T-cell (primary cell): ENCODE measurements at regions not wholly inside any gene's neighbourhood (a gene's known extent, or its start where the extent isn't known, plus 50 kb on each side); places are given as distances from the start of the nearest gene placed in this dataset.
"Not testable (repeated sequence)": the region's sequence is repeated elsewhere in the genome, so short reads cannot be mapped to it uniquely, and the experiment has no call there.

ENCODE experiments used
- ATAC-seq, 4 experiments: fragments of 200-7000 bp in 3 of 4; fragments of 150-1000 bp in 1 of 4; cut with Tn5 transposase; replicated peaks in 1 of 4; 1 replicate in 3 of 4; 2 replicates in 1 of 4; pipeline ENCODE4 v1.10.0; 2021; ENCODE audit warnings: moderate library complexity in 3 of 4, mild to moderate bottlenecking in 2 of 4, moderate number of reproducible peaks in 1 of 4
- CTCF ChIA-PET, 2 donors: fragments of 300-600 bp; sonication (Branson Sonifier 250); formaldehyde crosslinking; loops; one replicate each; lab custom pipeline; 2022; ENCODE audit warnings: antibody characterized with exemption in 2 of 2; lab: Charles Lee
- POLR2A ChIA-PET, 2 donors: fragments of 300-600 bp; sonication (Branson Sonifier 250); formaldehyde crosslinking; loops; one replicate each; lab custom pipeline; 2022; ENCODE audit warnings: antibody characterized with exemption in 2 of 2; lab: Charles Lee
- DNase-seq, 35 experiments: peaks; one replicate each; pipeline versions ENCODE4 v3.0.0 to v3.0.0-alpha.2; 2013 to 2023
- H3K27ac ChIP-seq: one replicate; pipeline ENCODE4 v1.5.1; 2013; ENCODE audit warnings: low read length
- H3K27me3 ChIP-seq, 2 experiments: replicated peaks in 1 of 2; 1 replicate in 1 of 2; 2 replicates in 1 of 2; pipeline versions ENCODE4 v1.6.1 to v1.7.0; 2013; ENCODE audit warnings: low read length in 1 of 2, mixed read lengths in 1 of 2; ENCODE audit not compliant: control insufficient read depth in 2 of 2, insufficient read depth in 2 of 2; ENCODE audit errors: extremely low read depth in 1 of 2
- H3K36me3 ChIP-seq, 2 donors: 1 replicate in 1 of 2; 2 replicates in 1 of 2; pipeline versions ENCODE4 v1.6.1 to v1.7.0; 2013; ENCODE audit warnings: low read length in 1 of 2; ENCODE audit not compliant: control insufficient read depth in 2 of 2, insufficient read depth in 1 of 2; ENCODE audit errors: extremely low read depth in 1 of 2
- H3K4me1 ChIP-seq, 2 experiments: 1 replicate in 1 of 2; 2 replicates in 1 of 2; pipeline versions ENCODE4 v1.6.1 to v1.7.0; 2013; ENCODE audit warnings: low read length in 2 of 2, mixed read lengths in 1 of 2; ENCODE audit not compliant: insufficient read depth in 2 of 2, control insufficient read depth in 1 of 2; ENCODE audit errors: extremely low read depth in 1 of 2
- H3K4me3 ChIP-seq, 2 donors: 1 replicate in 1 of 2; 2 replicates in 1 of 2; pipeline versions ENCODE4 v1.5.1 to v1.7.0; 2013; ENCODE audit warnings: mild to moderate bottlenecking in 2 of 2, low read length in 1 of 2, moderate library complexity in 1 of 2; ENCODE audit not compliant: control insufficient read depth in 1 of 2; ENCODE audit errors: extremely low read depth in 1 of 2
- H3K9me3 ChIP-seq: 2 replicates; pipeline ENCODE4 v1.7.0; 2013
- H3K27ac Mint-ChIP-seq, 2 donors: one replicate each; pipeline ENCODE4 v1.8.0; 2020 to 2021; ENCODE audit warnings: mild to moderate bottlenecking in 2 of 2, mixed read lengths in 2 of 2
- H3K27me3 Mint-ChIP-seq, 2 donors: one replicate each; pipeline ENCODE4 v1.8.0; 2021 to 2022; ENCODE audit warnings: mixed read lengths in 2 of 2
- H3K36me3 Mint-ChIP-seq: one replicate; pipeline ENCODE4 v1.8.0; 2021; ENCODE audit warnings: mixed read lengths
- H3K4me1 Mint-ChIP-seq, 3 donors: one replicate each; pipeline ENCODE4 v1.8.0; 2020 to 2022; ENCODE audit warnings: mixed read lengths in 3 of 3, mild to moderate bottlenecking in 1 of 3
- H3K4me3 Mint-ChIP-seq, 3 donors: one replicate each; pipeline ENCODE4 v1.8.0; 2020 to 2022; ENCODE audit warnings: mild to moderate bottlenecking in 3 of 3, mixed read lengths in 3 of 3, moderate library complexity in 3 of 3
- H3K9me3 Mint-ChIP-seq, 3 donors: one replicate each; pipeline ENCODE4 v1.8.0; 2020 to 2022; ENCODE audit warnings: mixed read lengths in 3 of 3
- WGBS: methylation state at CpG from one replicate; pipeline ENCODE4 v1.1.5; 2013; ENCODE audit warnings: missing lambda C conversion rate; ENCODE audit not compliant: insufficient coverage; 5-methylcytosine and 5-hydroxymethylcytosine counted together

DNA sequence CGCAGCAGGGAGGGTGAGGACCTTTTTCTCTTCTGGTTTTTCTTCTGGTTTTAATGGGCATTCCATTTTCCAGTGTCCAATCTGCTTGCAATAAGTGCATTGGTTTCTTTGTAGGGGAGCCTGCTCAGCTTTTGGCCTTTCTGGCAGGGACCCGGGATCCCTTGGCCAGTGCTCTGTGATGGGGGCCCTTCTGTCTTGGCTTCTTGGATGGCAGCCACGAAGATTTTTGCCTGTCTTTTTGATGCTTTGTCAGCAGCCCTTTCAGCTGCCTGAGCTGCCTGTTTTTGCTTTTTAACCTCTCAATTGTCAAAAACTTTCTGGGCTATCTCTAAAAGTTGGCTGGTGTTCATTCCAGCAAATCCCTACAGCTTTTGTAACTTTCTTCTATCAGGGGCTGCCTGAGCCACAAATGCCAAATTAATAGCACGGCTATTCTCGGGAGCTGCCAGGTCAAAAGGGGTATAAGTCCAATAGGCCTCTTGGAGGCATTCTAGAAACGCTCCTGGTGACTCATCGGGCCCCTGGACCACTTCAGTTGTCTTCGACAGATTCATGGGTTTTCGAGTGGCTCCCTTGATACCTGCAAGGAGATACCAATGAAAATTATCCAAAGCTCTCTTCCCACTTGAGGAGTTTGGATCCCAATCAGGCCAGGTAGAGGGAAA lies 179.9 kb upstream of the MBL2 start:
- peaks cover 3 to 10% (median 5%) of the 10 kb centered on the region in 3 donors for H3K9me3 Mint-ChIP-seq

DNA sequence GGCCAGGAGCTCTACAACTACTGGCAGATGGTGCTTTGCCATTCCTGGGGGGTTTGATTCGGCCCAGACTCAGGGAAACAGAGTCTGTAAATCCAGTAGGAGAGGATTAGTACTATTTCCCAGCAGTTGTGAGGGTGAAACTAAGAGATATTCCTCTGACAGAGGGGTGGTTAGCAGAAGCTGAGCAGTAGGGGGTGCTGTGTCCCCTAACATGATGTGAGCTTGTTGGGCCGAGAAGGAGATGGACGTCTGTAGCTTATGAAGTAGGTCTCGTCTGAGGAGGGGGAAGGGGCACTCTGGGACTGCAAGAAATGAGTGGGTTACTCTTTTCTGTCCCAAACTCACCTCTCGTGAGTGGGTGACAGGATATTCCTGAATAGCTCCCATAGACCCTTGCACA lies 179.2 kb upstream of the MBL2 start:
- ATAC-seq (no peak), DNase-seq (peak in 1 of 35 experiments; percentile 2)
- ChIA-PET CTCF (no interaction called here), POLR2A (interaction anchor here in 1 of 2 donors (0.6 kb wide), 1 partner anchor 801 kb away, joined by 3 read pairs; no protein-coding TSS in a partner anchor)
- no peaks in the 10 kb centered on the region for H3K27me3 ChIP-seq
- Mint-ChIP-seq H3K9me3 (peaks cover 3 to 8% (median 6%) of the 10 kb centered on the region in 3 donors), H3K36me3 (no peaks in the 10 kb centered on the region), H3K27me3 (peaks cover 0 to 2% of the 10 kb centered on the region in 2 donors), H3K4me1 (no peaks in the 10 kb centered on the region), H3K27ac (no peak overlapping the region), H3K4me3 (no peak overlapping the region)
- no peaks in the 10 kb centered on the region for H3K4me1 ChIP-seq
- no peak overlapping the region for H3K4me3 ChIP-seq
- H3K9me3 ChIP-seq, result no peaks in the 10 kb centered on the region
- no peaks in the 10 kb centered on the region for H3K36me3 ChIP-seq
- WGBS, result 33% methylated on average over 1 of the region's 5 CpGs
- no peak overlapping the region for H3K27ac ChIP-seq

More for the DNA sequence above, 179.9 kb upstream of the MBL2 start:
- POLR2A ChIA-PET, result no interaction called here
- DNase-seq (no peak), ATAC-seq (no peak)
- H3K4me3 ChIP-seq, result no peak overlapping the region
- Mint-ChIP-seq H3K27me3 (peaks cover 0 to 2% of the 10 kb centered on the region in 2 donors), H3K4me3 (no peak overlapping the region), H3K27ac (no peak overlapping the region), H3K4me1 (no peaks in the 10 kb centered on the region), H3K36me3 (no peaks in the 10 kb centered on the region)
- no peaks in the 10 kb centered on the region for H3K9me3 ChIP-seq
- no peaks in the 10 kb centered on the region for H3K36me3 ChIP-seq
- H3K27ac ChIP-seq, result no peak overlapping the region
- CTCF ChIA-PET, result no interaction called here
- no peaks in the 10 kb centered on the region for H3K4me1 ChIP-seq
- no peaks in the 10 kb centered on the region for H3K27me3 ChIP-seq
- WGBS, result 89% methylated on average over 7 of the region's 9 CpGs

DNA sequence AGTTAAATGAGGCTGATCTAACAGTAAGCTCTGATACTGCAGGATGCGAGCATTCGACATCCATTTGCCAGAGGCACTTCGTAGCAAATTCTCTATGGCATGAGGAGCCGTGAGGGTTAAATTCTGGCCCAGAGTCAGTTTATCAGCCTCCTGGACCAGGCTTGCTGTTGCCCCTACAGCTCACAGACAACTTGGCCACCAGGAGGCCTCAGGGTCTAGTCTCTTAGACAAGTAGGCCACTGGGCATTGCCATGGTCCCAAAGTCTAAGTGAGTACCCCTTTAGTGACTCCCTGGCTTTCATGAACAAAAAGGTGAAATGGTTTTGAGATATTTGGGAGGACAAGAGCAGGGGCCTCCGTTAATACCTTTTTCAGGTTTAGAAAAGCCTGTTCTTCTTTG lies 178.0 kb upstream of the MBL2 start:
- no peak overlapping the region for H3K4me3 Mint-ChIP-seq
- H3K27ac Mint-ChIP-seq, result no peak overlapping the region
- Histone ChIP-seq H3K27me3 (no peaks in the 10 kb centered on the region), H3K4me3 (no peak overlapping the region), H3K27ac (no peak overlapping the region), H3K4me1 (no peaks in the 10 kb centered on the region), H3K36me3 (no peaks in the 10 kb centered on the region), H3K9me3 (no peaks in the 10 kb centered on the region)
- 91% methylated on average over 4 of the region's 5 CpGs for WGBS
- peaks cover 3 to 13% (median 6%) of the 10 kb centered on the region in 3 donors for H3K9me3 Mint-ChIP-seq
- CTCF ChIA-PET, result no interaction called here
- POLR2A ChIA-PET, result interaction anchor here in 1 of 2 donors (0.6 kb wide), 1 partner anchor 13 kb away, joined by 3 read pairs; no protein-coding TSS in a partner anchor
- peaks cover 0 to 2% of the 10 kb centered on the region in 2 donors for H3K27me3 Mint-ChIP-seq
- ATAC-seq, result no peak
- no peaks in the 10 kb centered on the region for H3K36me3 Mint-ChIP-seq
- H3K4me1 Mint-ChIP-seq, result no peaks in the 10 kb centered on the region
- DNase-seq, result no peak

DNA sequence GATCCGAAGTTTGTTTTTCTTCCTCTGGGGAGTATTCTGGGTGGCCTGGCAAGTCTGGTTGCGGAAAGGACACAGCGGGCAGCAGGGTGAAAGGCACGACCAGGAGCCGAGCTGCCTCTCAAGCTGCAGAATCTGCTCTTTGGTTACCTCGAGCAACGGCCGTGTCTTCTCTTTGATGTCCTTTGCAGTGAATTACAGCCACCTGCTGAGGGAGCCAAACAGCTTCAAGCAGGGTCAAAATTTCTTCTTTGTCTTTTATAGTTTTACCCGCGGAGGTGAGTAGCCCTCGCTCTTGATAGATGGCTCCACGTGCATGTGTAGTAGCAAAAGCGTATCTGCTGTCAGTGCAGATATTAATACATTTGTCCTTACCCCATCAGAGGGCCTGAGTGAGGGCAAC lies 177.3 kb upstream of the MBL2 start:
- POLR2A ChIA-PET, result no interaction called here
- Histone ChIP-seq H3K9me3 (no peaks in the 10 kb centered on the region), H3K27me3 (no peaks in the 10 kb centered on the region), H3K27ac (no peak overlapping the region), H3K36me3 (no peaks in the 10 kb centered on the region), H3K4me3 (no peak overlapping the region), H3K4me1 (no peaks in the 10 kb centered on the region)
- ATAC-seq (no peak), DNase-seq (no peak)
- peaks cover 3 to 13% (median 6%) of the 10 kb centered on the region in 3 donors for H3K9me3 Mint-ChIP-seq
- no peak overlapping the region for H3K27ac Mint-ChIP-seq
- CTCF ChIA-PET, result no interaction called here
- WGBS, result 70% methylated on average over 12 of the region's 13 CpGs
- no peaks in the 10 kb centered on the region for H3K4me1 Mint-ChIP-seq
- no peaks in the 10 kb centered on the region for H3K36me3 Mint-ChIP-seq
- H3K27me3 Mint-ChIP-seq, result peaks cover 0 to 2% of the 10 kb centered on the region in 2 donors
- H3K4me3 Mint-ChIP-seq, result no peak overlapping the region

DNA sequence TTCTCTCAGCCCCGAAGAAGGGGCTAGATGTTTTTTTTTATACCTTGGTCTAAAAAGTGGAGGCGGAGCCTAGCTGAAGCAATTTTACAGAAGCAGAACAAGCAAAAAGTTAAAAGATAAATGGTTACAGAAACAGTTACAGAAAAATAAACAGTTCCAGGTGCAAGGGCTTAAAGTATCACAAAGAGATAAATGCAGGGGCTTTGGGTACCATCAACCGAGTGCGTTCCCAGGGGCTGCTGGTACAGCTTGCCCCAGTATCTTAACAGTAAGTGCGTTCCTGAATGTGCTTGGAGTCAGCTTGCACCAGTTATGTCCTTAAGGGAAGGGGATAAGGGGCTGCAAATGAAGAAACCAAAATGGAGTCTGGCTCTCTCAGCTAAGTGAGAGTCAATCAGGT lies 173.9 kb upstream of the MBL2 start:
- Mint-ChIP-seq H3K27me3 (peaks cover 0 to 2% of the 10 kb centered on the region in 2 donors), H3K9me3 (peaks cover 3 to 9% (median 6%) of the 10 kb centered on the region in 3 donors), H3K36me3 (no peaks in the 10 kb centered on the region), H3K4me3 (no peak overlapping the region), H3K27ac (no peak overlapping the region), H3K4me1 (no peaks in the 10 kb centered on the region)
- Histone ChIP-seq H3K27me3 (no peaks in the 10 kb centered on the region), H3K36me3 (no peaks in the 10 kb centered on the region), H3K9me3 (no peaks in the 10 kb centered on the region), H3K4me3 (no peak overlapping the region), H3K4me1 (no peaks in the 10 kb centered on the region), H3K27ac (no peak overlapping the region)
- ChIA-PET POLR2A (no interaction called here), CTCF (no interaction called here)
- ATAC-seq (no peak), DNase-seq (no peak)
- WGBS, result 100% methylated on average over 3 of the region's 5 CpGs

DNA sequence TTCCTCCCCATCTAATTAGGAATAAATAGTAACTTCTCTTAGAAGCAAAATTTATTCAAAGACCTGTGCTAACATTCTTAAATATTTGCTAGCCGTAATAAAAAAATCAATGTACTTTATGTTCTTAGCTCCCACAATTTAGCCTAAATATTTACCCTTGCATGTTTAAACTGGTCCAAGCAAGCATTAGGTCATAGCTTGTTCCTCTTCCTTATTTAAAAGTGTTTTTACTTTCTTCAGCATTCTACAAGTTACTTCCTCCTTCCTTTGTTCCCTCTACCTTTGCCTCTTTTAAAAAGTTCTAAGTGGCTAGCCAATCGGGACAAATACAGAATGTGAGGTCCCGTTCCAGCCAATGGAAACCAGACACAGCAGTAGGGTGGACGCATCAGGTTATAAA lies 172.9 kb upstream of the MBL2 start:
- H3K4me3 ChIP-seq, H3K9me3 ChIP-seq, ATAC-seq, CTCF ChIA-PET, H3K36me3 Mint-ChIP-seq, H3K4me3 Mint-ChIP-seq, H3K36me3 ChIP-seq, H3K27ac Mint-ChIP-seq, POLR2A ChIA-PET, H3K27ac ChIP-seq, DNase-seq, H3K4me1 ChIP-seq, H3K4me1 Mint-ChIP-seq, H3K9me3 Mint-ChIP-seq, H3K27me3 Mint-ChIP-seq, H3K27me3 ChIP-seq: not testable (repeated sequence)
- 79% methylated on average over 3 of the region's 4 CpGs for WGBS
